Activated CD8-positive, alpha-beta memory T cell treated with anti-CD3 and anti-CD28 coated beads, Interleukin-2, amount 10 ng/mL, durations not matched to agents 7 days and 5 days (primary cell): ENCODE measurements at regions not wholly inside any gene's neighbourhood (a gene's known extent, or its start where the extent isn't known, plus 50 kb on each side); places are given as distances from the start of the nearest gene placed in this dataset.

Experiments used
- ATAC-seq: fragments of 150-1000 bp; cut with Tn5 transposase; one replicate; pipeline ENCODE4 v1.10.0; 2021; ENCODE audit warnings: moderate library complexity
- CTCF ChIA-PET: fragments of 350-600 bp; sonication (Branson Sonifier 250); formaldehyde crosslinking; loops from one replicate; lab custom pipeline; 2021; ENCODE audit warnings: antibody characterized with exemption; lab: Charles Lee
- DNase-seq: peaks from one replicate; pipeline ENCODE4 v3.0.0-alpha.2; 2020
- H3K27ac Mint-ChIP-seq: one replicate; pipeline ENCODE4 v1.8.0; 2021; ENCODE audit warnings: mild to moderate bottlenecking, mixed read lengths
- H3K27me3 Mint-ChIP-seq: one replicate; pipeline ENCODE4 v1.8.0; 2021; ENCODE audit warnings: mixed read lengths
- H3K36me3 Mint-ChIP-seq: one replicate; pipeline ENCODE4 v1.8.0; 2021; ENCODE audit warnings: mild to moderate bottlenecking, mixed read lengths
- H3K4me1 Mint-ChIP-seq: one replicate; pipeline ENCODE4 v1.8.0; 2021; ENCODE audit warnings: mixed read lengths
- H3K4me3 Mint-ChIP-seq: one replicate; pipeline ENCODE4 v1.8.0; 2021; ENCODE audit warnings: mild to moderate bottlenecking, moderate library complexity, mixed read lengths
- H3K9me3 Mint-ChIP-seq: one replicate; pipeline ENCODE4 v1.8.0; 2022; ENCODE audit warnings: low read depth, mixed read lengths

DNA sequence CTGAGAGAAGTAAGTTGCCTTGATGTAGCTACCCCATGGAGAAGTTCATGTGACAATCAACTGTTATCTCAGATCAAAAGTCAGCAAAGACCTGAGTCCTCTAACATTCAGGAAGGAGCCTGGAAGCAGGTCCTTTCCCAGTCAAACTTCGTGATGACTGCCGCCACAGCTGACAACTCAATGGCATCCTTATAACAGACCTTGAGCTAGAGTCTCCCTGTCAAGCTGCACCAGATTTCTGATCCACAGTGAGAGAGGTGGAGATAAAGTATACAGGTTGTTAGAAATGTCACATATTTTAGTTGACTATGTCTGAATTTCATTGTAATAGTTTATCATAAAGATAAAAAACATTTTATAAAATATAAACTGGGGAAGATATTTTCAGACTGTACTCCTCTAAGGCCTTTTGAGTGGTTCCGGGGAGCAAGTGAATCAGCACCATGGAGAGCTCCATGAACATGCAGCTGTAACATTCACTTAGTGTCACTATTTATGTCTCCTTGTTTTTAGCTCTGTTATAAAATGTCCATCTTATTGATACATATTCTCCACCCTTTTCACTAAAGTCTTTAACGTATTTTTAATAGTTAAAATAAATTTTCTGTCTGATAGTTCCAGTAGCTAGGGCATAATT is 1653.5 kb upstream of the AGA start:
- Mint-ChIP-seq H3K27ac (no peak overlapping the region), H3K4me3 (no peak overlapping the region), H3K36me3 (no peaks in the 10 kb centered on the region), H3K4me1 (no peaks in the 10 kb centered on the region), H3K27me3 (no peaks in the 10 kb centered on the region), H3K9me3 (peaks cover 17% of the 10 kb centered on the region)
- DNase-seq (no peak), ATAC-seq (no peak)
- CTCF ChIA-PET: no interaction called here

- CTCF ChIA-PET: no interaction called here
- H3K4me3 Mint-ChIP-seq: no peak overlapping the region
- H3K36me3 Mint-ChIP-seq: no peaks in the 10 kb centered on the region
These were observed 1655.5 kb upstream of the AGA start for GRCh38 chr4:179097741-179098140.

DNA sequence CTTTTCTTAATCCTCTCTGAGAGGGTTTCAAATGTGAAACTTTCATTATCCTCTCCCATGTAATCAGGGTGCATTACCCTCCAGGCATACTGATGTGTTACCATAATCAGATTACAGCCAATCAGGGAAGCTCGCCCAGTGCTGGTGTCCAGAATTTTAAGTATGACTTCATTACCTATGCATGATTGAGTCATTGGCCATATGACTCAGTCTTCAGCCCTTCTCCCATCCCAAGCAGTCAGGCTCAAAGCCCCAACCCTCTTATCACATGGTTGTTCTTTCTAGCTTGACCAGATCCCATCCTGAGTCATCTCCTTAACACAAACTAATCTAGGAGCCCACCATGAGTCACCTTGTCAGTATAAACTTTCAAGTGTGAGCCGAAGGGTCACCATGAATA is 1668.1 kb upstream of the AGA start:
- ATAC-seq: no peak
- Mint-ChIP-seq H3K27ac (no peak overlapping the region), H3K4me1 (no peaks in the 10 kb centered on the region), H3K4me3 (no peak overlapping the region), H3K36me3 (no peaks in the 10 kb centered on the region), H3K9me3 (no peaks in the 10 kb centered on the region), H3K27me3 (no peaks in the 10 kb centered on the region)
- CTCF ChIA-PET: no interaction called here
- no peak for DNase-seq

More at GRCh38 chr4:179097741-179098140, 1655.5 kb upstream of the AGA start:
- H3K27ac Mint-ChIP-seq: no peak overlapping the region
- DNase-seq (no peak), ATAC-seq (no peak)
- H3K9me3 Mint-ChIP-seq: peaks cover 10% of the 10 kb centered on the region
- no peaks in the 10 kb centered on the region for H3K27me3 Mint-ChIP-seq
- H3K4me1 Mint-ChIP-seq: no peaks in the 10 kb centered on the region

DNA sequence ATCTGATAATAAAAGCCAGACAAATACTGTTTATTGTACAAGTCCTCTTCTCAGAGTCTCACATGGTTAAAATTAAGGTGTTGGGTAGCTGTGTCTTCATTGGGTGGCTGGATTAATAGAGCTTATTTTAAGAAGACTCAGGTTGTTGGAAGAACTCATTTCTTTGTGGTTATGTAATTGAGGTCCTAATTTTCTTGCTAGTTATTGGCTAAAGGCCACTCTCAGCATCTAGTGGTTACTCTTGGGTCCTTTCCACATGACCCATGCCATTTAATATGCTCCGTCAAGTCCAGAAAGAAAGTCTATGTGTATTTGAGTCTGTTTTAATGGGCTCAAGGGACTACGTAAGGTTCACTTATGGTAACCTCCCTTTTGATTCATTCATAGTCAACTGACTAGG is 1668.6 kb upstream of the AGA start:
- DNase-seq (no peak), ATAC-seq (no peak)
- CTCF ChIA-PET: no interaction called here
- Mint-ChIP-seq H3K9me3 (no peaks in the 10 kb centered on the region), H3K4me1 (no peaks in the 10 kb centered on the region), H3K36me3 (no peaks in the 10 kb centered on the region), H3K4me3 (no peak overlapping the region), H3K27ac (no peak overlapping the region), H3K27me3 (no peaks in the 10 kb centered on the region)

GRCh38 chr4:179112441-179113170 is 1670.4 kb upstream of the AGA start:
- H3K27ac Mint-ChIP-seq: no peak overlapping the region
- DNase-seq: no peak
- no peaks in the 10 kb centered on the region for H3K9me3 Mint-ChIP-seq
- H3K36me3 Mint-ChIP-seq: no peaks in the 10 kb centered on the region
- no peak for ATAC-seq
- no peaks in the 10 kb centered on the region for H3K27me3 Mint-ChIP-seq
- no peaks in the 10 kb centered on the region for H3K4me1 Mint-ChIP-seq
- H3K4me3 Mint-ChIP-seq: no peak overlapping the region
- CTCF ChIA-PET: no interaction called here

DNA sequence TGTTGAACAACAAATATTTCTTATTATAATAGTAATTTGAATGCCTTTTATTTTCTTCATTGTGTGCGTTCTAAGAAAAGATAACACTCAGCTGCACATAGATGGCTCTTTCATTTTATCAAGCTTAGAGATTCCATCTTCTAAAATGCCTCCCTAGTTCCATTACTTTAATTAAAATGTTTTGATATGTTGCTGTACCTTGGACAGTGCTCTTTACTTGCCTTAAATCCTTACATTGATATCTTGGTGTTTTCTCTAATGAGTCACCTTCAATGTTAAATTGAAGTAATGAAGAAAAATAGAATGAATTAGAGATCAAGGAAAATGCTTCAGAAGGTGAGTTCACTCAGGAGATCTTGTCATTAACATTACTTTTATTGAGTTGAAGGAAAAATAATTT is 1672.4 kb upstream of the AGA start:
- no peaks in the 10 kb centered on the region for H3K4me1 Mint-ChIP-seq
- no peak overlapping the region for H3K4me3 Mint-ChIP-seq
- CTCF ChIA-PET: no interaction called here
- DNase-seq: no peak
- peaks cover 4% of the 10 kb centered on the region for H3K9me3 Mint-ChIP-seq
- H3K36me3 Mint-ChIP-seq: no peaks in the 10 kb centered on the region
- H3K27me3 Mint-ChIP-seq: no peaks in the 10 kb centered on the region
- ATAC-seq: no peak
- H3K27ac Mint-ChIP-seq: no peak overlapping the region

DNA sequence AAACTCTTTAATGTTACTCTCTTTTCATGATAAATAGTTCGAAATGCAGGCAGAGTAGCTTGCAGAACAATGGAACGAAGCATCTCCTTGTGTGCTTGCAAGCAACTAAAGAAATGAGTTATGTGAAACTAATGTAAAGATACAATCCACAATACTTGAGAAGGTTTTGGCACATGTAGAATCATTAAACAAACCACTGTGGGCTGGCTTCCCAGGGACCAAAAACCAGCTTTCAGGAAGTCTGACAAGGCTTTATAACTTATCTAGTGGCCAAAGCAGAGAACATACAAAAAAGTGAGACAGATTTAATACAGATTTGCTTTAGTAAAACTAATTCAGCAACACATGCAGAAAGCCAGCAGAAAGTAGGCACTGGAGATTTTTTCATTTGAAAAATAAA is 1673.8 kb upstream of the AGA start:
- no peak overlapping the region for H3K27ac Mint-ChIP-seq
- CTCF ChIA-PET: no interaction called here

GRCh38 chr4:179116581-179116980 is 1674.3 kb upstream of the AGA start:
- H3K4me3 Mint-ChIP-seq: no peak overlapping the region
- CTCF ChIA-PET: no interaction called here
- no peaks in the 10 kb centered on the region for H3K27me3 Mint-ChIP-seq
- ATAC-seq (no peak), DNase-seq (no peak)
- no peaks in the 10 kb centered on the region for H3K4me1 Mint-ChIP-seq
- peaks cover 6% of the 10 kb centered on the region for H3K9me3 Mint-ChIP-seq
- no peaks in the 10 kb centered on the region for H3K36me3 Mint-ChIP-seq
- H3K27ac Mint-ChIP-seq: no peak overlapping the region

More for the DNA sequence above, 1673.8 kb upstream of the AGA start:
- Mint-ChIP-seq H3K4me3 (no peak overlapping the region), H3K4me1 (no peaks in the 10 kb centered on the region), H3K36me3 (no peaks in the 10 kb centered on the region), H3K9me3 (peaks cover 6% of the 10 kb centered on the region), H3K27me3 (no peaks in the 10 kb centered on the region)
- no peak for ATAC-seq
- DNase-seq: no peak

DNA sequence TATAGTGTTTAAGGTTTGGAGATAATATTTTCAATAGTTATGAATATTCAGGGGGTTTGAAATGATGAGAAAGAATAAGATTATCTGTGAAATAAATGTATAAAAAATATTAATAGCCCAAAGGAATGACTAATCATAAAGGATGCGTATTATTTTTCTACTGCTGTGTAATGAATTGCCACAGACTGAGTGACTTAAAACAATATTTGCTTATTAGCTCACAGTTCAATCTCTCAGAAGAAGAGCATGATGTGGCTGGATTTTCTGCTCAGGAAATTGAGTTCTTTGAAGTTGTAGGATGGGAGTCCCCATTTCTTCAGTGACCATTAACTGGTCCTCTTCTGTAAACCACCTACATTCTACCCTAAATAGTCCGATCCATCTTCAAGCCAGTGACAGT is 1680.8 kb upstream of the AGA start:
- no peak for DNase-seq
- Mint-ChIP-seq H3K4me1 (no peaks in the 10 kb centered on the region), H3K36me3 (no peaks in the 10 kb centered on the region), H3K27ac (no peak overlapping the region), H3K27me3 (no peaks in the 10 kb centered on the region), H3K9me3 (peaks cover 8% of the 10 kb centered on the region), H3K4me3 (no peak overlapping the region)
- CTCF ChIA-PET: no interaction called here
- no peak for ATAC-seq

GRCh38 chr4:179124419-179124818 is 1682.2 kb upstream of the AGA start:
- no peaks in the 10 kb centered on the region for H3K4me1 Mint-ChIP-seq
- H3K27me3 Mint-ChIP-seq: no peaks in the 10 kb centered on the region
- peaks cover 7% of the 10 kb centered on the region for H3K9me3 Mint-ChIP-seq
- no peaks in the 10 kb centered on the region for H3K36me3 Mint-ChIP-seq
- no peak overlapping the region for H3K4me3 Mint-ChIP-seq
- DNase-seq: no peak
- no peak for ATAC-seq
- CTCF ChIA-PET: no interaction called here
- H3K27ac Mint-ChIP-seq: no peak overlapping the region

DNA sequence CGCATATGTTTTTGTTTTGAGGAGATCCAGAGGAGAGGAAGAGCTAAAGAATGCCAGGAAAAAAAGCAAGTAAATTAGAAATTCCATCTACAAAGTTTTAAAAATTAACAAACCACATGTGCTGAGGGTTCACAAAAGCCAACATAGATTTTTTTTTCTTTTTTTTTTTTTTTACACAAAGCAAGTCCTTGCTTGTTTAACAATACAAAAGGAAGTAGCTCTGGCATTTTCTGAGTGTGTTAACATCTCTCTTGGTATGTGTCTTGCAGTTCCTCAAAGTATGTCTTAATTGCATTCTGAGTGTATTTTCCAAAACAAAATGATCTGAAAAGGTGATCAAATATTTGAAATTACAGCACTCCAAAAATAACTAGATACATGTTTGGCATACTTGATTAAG is 1682.7 kb upstream of the AGA start:
- Mint-ChIP-seq H3K27me3 (no peaks in the 10 kb centered on the region), H3K4me3 (no peak overlapping the region), H3K9me3 (peaks cover 6% of the 10 kb centered on the region), H3K36me3 (no peaks in the 10 kb centered on the region), H3K27ac (no peak overlapping the region), H3K4me1 (no peaks in the 10 kb centered on the region)
- CTCF ChIA-PET: no interaction called here
- ATAC-seq (no peak), DNase-seq (no peak)

- no peak for DNase-seq
- CTCF ChIA-PET: no interaction called here
- no peak overlapping the region for H3K27ac Mint-ChIP-seq
- peaks cover 6% of the 10 kb centered on the region for H3K9me3 Mint-ChIP-seq
- H3K4me3 Mint-ChIP-seq: no peak overlapping the region
- H3K36me3 Mint-ChIP-seq: no peaks in the 10 kb centered on the region
- ATAC-seq: no peak
- H3K4me1 Mint-ChIP-seq: no peaks in the 10 kb centered on the region
- no peaks in the 10 kb centered on the region for H3K27me3 Mint-ChIP-seq
These were observed 1683.6 kb upstream of the AGA start for GRCh38 chr4:179125870-179126269.

- Mint-ChIP-seq H3K27me3 (no peaks in the 10 kb centered on the region), H3K4me1 (no peaks in the 10 kb centered on the region), H3K4me3 (no peak overlapping the region), H3K36me3 (no peaks in the 10 kb centered on the region), H3K9me3 (peaks cover 6% of the 10 kb centered on the region), H3K27ac (no peak overlapping the region)
- no peak for DNase-seq
- ATAC-seq: no peak
- CTCF ChIA-PET: no interaction called here
These were observed 1686.1 kb upstream of the AGA start for GRCh38 chr4:179128299-179128698.

- Mint-ChIP-seq H3K4me3 (no peak overlapping the region), H3K4me1 (no peaks in the 10 kb centered on the region), H3K27ac (no peak overlapping the region), H3K9me3 (peaks cover 6% of the 10 kb centered on the region), H3K27me3 (no peaks in the 10 kb centered on the region), H3K36me3 (no peaks in the 10 kb centered on the region)
- CTCF ChIA-PET: no interaction called here
- no peak for DNase-seq
- ATAC-seq: no peak
These were observed 1688.0 kb upstream of the AGA start for GRCh38 chr4:179130122-179130714.
